SK-N-MC (cell line): ENCODE measurements at regions not wholly inside any gene's neighbourhood (a gene's known extent, or its start where the extent isn't known, plus 50 kb on each side); places are given as distances from the start of the nearest gene placed in this dataset.
A peak's percentile ranks its signal among the peaks of the same experiment; 100 is the strongest.

Experiments
- DNase-seq: peaks from one replicate; pipeline ENCODE4 v3.0.0-alpha.2; 2011; ENCODE audit warnings: low read depth, low spot score
- H3K27ac ChIP-seq: fragments of 200-600 bp; sonication (generic); 2 replicates; pipeline ENCODE4 v1.5.1; 2016; ENCODE audit warnings: mixed run types
- H3K36me3 ChIP-seq: fragments of 200-600 bp; sonication (generic); 2 replicates; pipeline ENCODE4 v1.6.1; 2017; ENCODE audit warnings: antibody characterized with exemption, low read length, mixed read lengths; ENCODE audit not compliant: insufficient read depth
- H3K4me3 ChIP-seq: fragments of 200-600 bp; sonication (generic); 2 replicates; pipeline ENCODE4 v1.5.1; 2016
- H3K9ac ChIP-seq: fragments of 200-600 bp; sonication (generic); 2 replicates; pipeline ENCODE4 v1.8.0; 2017; ENCODE audit warnings: mixed run types, mixed read lengths; ENCODE audit not compliant: insufficient read length
- H3K9me3 ChIP-seq: fragments of 200-600 bp; sonication (generic); 2 replicates; pipeline ENCODE4 v1.6.1; 2017; ENCODE audit warnings: low read depth, mild to moderate bottlenecking, antibody characterized with exemption, low read length, moderate library complexity, mixed read lengths
- EZH2 ChIP-seq: fragments of 200-600 bp; sonication (generic); IDR thresholded peaks from one replicate; pipeline ENCODE4 v1.6.1; 2017; ENCODE audit warnings: antibody characterized with exemption
- FOXP2 ChIP-seq: optimal IDR thresholded peaks from 2 replicates; pipeline ENCODE3; 2011; ENCODE audit warnings: mild to moderate bottlenecking, moderate library complexity; ENCODE audit not compliant: insufficient read depth; ENCODE audit errors: extremely low read length, control extremely low read depth
- POLR2AphosphoS5 ChIP-seq: IDR thresholded peaks from 2 replicates; pipeline ENCODE4 v1.6.1; 2012; ENCODE audit warnings: mild to moderate bottlenecking, low read depth, low read length, borderline replicate concordance

DNA sequence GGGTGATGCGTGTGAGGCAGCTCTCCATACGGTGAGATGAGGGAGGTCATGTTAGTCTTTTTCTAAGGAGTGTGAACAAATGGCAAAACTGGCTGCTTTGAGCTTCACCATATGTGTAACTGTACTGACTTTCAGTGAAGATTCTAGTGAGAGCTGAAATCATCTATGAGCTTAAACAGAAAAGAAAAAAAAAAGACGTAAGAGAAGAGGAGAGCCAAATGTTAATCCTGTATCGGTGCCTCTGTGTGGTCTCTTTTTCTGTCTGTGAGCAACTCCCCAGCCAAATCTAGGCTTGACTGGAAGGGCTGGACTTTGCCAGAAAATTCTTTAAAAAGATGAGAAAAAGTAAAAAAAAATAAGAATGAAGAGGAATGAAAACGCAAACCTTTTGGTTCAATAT, 209.7 kb upstream of the TUT7 start:
- Histone ChIP-seq H3K4me3 (no peak overlapping the region), H3K27ac (0 out of 2 replicates have a peak overlapping the region, but pooled peaks have one; percentile 43), H3K36me3 (no peaks in the 10 kb centered on the region), H3K9ac (no peak overlapping the region), H3K9me3 (no peaks in the 10 kb centered on the region)
- DNase-seq, result no peak
- no peak for TF ChIP-seq FOXP2
- no peak for TF ChIP-seq EZH2
- no peak for TF ChIP-seq POLR2AphosphoS5

DNA sequence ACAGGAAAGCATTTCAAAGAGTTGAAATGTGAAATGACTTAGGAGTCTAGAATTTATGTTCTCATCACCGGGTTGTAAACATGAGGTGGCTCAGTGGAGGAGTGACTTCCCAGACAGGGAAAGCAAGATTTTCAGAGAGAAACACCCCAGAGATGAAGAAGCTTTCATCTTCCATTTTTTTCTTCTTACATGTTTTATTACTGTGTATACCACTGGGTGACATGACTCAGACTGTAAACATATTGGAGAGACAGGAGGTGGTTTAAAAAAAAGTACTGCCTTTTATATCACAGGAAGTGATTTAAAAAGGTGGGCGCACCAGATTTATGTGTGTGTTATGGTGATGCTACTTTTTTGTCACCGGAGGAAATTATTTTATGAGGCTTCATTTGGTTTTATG, 209.1 kb upstream of the TUT7 start:
- H3K27ac ChIP-seq, result 0 out of 2 replicates have a peak overlapping the region, but pooled peaks have one; percentile 43
- no peaks in the 10 kb centered on the region for H3K36me3 ChIP-seq
- H3K9me3 ChIP-seq, result no peaks in the 10 kb centered on the region
- peak overlapping the region; percentile 3; the same call in 1 of the 2 replicates for H3K4me3 ChIP-seq
- no peak for TF ChIP-seq EZH2
- no peak; the same call in 1 of the 2 replicates for TF ChIP-seq POLR2AphosphoS5
- TF ChIP-seq FOXP2, result no peak
- no peak overlapping the region for H3K9ac ChIP-seq
- no peak for DNase-seq

DNA sequence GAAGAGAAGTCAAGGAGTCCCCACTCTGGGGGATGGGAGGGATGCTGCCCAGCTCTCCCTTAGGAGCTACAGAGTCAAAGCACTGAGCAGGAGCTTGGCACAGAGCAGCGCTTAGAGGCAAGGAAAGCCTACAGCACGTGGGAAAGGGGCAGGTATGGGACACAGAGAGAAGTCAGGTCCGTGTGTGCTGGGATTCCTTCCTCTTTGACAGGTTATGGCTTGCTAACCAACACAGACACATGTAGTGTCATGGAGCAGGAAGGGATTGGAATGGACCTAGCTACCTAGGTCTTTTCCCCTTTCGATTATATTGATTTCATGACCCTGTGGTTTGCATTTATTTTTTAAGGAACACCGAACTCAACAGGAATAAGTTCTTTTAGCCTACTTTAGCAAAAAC, 208.5 kb upstream of the TUT7 start:
- H3K27ac ChIP-seq, result no peak overlapping the region
- no peak for DNase-seq
- TF ChIP-seq POLR2AphosphoS5 (no peak), FOXP2 (no peak), EZH2 (no peak)

DNA sequence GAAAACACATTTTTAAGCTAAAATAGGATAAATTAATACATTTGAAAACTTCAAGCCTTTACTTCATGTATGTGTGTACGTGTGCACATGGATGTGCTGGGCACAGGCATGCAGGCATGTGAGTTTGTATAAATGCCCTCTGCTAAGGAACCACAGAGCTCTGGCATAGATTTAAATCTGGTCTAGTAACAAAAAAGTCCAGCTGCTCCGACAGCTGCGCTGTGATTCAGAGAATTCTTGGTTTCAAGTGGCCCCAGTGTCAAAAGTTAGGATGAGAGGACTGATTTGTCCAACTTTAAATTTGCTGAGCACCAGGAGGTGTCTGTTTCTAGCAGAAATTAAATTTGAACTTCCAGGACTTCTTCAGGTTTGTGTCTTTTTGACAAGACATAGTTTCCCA, 203.7 kb upstream of the TUT7 start:
- Histone ChIP-seq H3K9me3 (no peaks in the 10 kb centered on the region), H3K27ac (no peak overlapping the region), H3K9ac (no peak overlapping the region), H3K36me3 (no peaks in the 10 kb centered on the region), H3K4me3 (no peak overlapping the region)
- DNase-seq, result no peak
- TF ChIP-seq EZH2 (no peak), FOXP2 (no peak), POLR2AphosphoS5 (no peak)

More for the DNA sequence above, 208.5 kb upstream of the TUT7 start:
- Histone ChIP-seq H3K9me3 (no peaks in the 10 kb centered on the region), H3K36me3 (no peaks in the 10 kb centered on the region), H3K9ac (no peak overlapping the region), H3K4me3 (no peak overlapping the region)

DNA sequence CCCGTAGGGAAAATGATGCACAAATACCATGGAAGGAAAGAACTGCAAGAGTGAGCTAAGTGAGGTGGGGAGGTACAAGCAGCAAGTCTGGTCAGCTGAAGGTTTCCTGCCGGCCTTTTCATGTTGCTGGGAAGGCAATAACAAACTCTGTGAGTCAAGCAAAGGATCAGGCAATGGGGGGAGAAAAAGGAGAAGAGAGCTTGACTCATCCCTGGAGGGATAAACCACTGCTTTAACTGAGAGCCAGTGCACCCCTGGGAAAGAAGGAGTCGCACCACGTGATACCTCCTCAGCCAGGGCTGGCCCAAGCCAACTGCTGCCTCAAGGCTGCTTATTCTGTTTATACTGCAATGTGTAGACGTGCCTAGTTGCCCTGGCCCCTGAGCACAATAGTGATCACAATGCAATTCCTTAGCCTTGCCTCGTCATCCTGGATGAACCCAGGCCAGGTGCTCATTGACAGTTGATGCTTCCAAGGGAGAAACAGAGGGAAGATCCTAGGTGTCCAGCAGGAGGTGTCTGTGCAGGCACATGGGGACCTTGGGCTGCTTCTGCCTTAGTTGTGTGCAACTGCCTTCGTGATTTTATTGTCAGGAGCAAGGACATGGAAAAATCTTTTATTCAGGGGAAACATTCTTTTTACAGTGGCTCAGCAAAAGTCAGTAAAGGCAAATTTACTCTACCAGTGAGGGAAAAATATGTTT, 203.0 kb upstream of the TUT7 start:
- no peak for DNase-seq
- H3K27ac ChIP-seq, result no peak overlapping the region
- no peak overlapping the region for H3K9ac ChIP-seq
- H3K36me3 ChIP-seq, result no peaks in the 10 kb centered on the region
- H3K9me3 ChIP-seq, result no peaks in the 10 kb centered on the region
- no peak for TF ChIP-seq EZH2
- no peak for TF ChIP-seq FOXP2
- TF ChIP-seq POLR2AphosphoS5, result no peak
- no peak overlapping the region for H3K4me3 ChIP-seq

DNA sequence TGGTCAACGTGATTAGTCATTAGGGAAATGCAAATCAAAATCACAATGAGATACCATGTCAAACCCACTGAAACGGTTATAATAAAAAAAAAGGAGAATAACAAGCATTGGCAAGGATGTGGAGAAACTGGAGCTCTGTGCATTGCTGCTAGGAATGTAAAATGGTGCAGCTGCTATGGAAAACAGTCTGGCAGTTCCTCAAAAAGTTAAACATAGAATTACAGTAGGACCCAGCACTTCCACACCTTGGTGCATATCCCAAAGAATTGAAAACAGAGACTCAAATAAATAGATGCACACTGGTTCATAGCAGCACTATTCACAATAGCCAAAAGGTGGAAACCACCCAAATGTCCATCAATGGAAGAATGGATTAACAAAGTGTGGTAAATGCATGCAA, 201.5 kb upstream of the TUT7 start:
- no peak for DNase-seq
- Histone ChIP-seq H3K36me3 (no peaks in the 10 kb centered on the region), H3K9ac (no peak overlapping the region), H3K9me3 (no peaks in the 10 kb centered on the region), H3K4me3 (no peak overlapping the region), H3K27ac (no peak overlapping the region)
- TF ChIP-seq EZH2, result no peak
- TF ChIP-seq POLR2AphosphoS5, result no peak
- TF ChIP-seq FOXP2, result no peak

DNA sequence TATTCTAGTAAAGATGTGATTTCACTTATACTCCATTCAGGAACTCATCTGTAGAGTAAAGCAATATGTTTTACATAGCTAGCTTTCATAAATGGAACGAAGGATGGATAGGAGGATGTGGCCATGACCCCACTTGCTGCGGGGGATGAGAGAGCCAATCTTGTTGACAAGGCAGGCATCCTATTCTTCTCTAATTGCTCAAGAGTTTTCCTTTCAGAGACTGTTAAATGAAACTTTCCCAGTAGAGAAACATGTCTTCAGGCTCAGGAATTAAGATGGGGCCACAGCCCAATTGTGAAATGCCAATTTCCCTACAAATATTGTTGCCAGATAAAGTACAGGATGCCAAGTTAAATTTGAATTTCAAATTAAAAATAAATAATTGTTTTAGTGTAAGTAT, 196.2 kb upstream of the TUT7 start:
- DNase-seq, result no peak
- Histone ChIP-seq H3K27ac (peak overlapping the region; percentile 100), H3K4me3 (peak overlapping the region; percentile 70), H3K9ac (peak overlapping the region; percentile 79), H3K36me3 (no peaks in the 10 kb centered on the region), H3K9me3 (no peaks in the 10 kb centered on the region)
- TF ChIP-seq FOXP2 (no peak), EZH2 (no peak), POLR2AphosphoS5 (no peak)

DNA sequence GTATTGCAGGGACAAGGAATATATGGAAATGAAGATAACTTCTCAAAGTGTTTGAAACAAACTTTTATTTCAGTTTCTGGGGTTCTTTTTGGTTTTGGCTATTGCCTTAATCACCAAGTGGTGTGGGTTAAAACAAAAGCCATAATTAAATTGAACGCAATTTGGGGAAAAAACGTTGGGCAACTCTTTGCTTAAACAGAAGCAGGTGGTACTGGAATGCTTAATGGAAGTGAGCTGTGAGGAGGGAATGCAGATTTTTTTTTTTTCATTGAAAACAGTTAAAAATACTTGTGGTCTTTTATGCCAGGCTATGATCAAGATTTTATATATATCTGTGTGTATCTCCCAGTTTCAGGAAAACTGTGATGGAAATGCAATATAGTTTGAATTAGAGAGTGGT, 195.7 kb upstream of the TUT7 start:
- Histone ChIP-seq H3K9ac (peak overlapping the region; percentile 79), H3K36me3 (no peaks in the 10 kb centered on the region), H3K27ac (peak overlapping the region; percentile 100), H3K4me3 (peak overlapping the region; percentile 70), H3K9me3 (no peaks in the 10 kb centered on the region)
- TF ChIP-seq EZH2, result no peak
- no peak for DNase-seq

DNA sequence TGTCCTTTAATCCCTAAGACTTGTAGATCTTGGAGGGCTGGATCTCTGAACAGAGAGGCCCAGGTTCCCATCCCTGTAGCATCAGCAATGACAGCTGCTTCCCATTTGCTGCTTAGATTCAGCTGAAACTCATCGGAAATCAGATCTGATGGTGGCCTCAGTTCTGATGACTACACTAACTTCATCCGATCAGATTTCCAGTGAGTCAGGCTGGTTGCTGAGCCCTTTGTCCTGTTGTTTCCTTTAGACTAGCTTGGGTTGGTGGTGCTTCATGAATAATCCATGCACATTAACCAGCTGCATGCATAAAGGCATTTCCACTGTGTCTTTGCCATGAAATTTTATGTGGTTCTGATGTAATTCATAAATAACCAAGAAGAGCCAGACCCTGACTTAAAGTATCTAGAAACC, 195.2 kb upstream of the TUT7 start:
- DNase-seq, result peak; percentile 97
- H3K9me3 ChIP-seq, result no peaks in the 10 kb centered on the region
- TF ChIP-seq POLR2AphosphoS5 (peak; percentile 57; the same call in 1 of the 2 replicates), EZH2 (no peak), FOXP2 (peak; percentile 60)
- H3K9ac ChIP-seq, result peak overlapping the region; percentile 79
- peak overlapping the region; percentile 100 for H3K27ac ChIP-seq
- H3K36me3 ChIP-seq, result no peaks in the 10 kb centered on the region
- H3K4me3 ChIP-seq, result peak overlapping the region; percentile 70
